Cerebellar nuclear complex (tissue), 1 donor: ENCODE measurements at regions not wholly inside any gene's neighbourhood (a gene's known extent, or its start where the extent isn't known, plus 50 kb on each side); places are given as distances from the start of the nearest gene placed in this dataset.

Source experiments
- DNase-seq, 2 experiments: peaks; one replicate each; lab custom pipeline; 2025; lab: John Stamatoyannopoulos, UW

DNA sequence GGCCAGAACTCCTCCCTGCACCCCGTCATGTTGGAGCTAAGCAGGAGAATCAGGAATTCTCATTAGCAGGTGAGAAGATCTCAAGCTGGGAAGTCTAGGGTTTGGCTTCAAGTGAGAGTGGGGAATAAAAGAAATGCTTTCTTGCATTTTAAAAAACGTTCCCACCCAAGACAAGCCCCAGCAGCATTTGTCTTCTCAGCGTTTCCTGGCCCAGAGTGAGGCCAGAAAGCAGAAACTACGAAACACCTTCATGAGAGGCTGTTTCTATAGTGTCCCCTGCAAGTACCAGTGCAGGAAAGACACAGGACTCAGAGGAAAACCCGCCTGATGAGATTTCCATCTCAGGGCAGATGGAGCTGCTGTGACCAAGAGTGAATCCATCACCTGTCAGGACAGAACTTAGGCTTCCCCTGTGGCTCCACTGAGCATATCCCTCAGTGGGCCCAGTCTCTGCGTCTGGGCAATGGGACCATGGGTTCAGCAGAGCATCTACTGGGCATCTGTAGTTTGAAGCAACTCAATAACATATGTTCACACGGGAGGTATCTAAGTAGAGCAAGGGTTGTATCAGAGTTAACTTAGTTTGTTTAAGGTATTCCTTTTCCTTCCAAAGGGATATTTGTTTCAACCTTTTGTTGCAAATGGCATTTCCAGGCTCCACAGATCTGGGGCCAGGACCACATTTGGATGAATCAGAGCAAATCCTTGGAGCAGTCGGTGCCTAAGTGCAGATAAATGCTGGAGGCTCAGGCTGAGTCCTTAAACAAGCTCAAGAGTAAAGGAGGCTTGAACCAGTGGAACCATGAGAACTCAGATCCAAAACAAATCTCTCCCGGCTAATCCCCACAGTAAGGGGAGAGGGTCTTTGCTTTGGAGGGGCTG, 548.3 kb downstream of the MIAT start:
- no peak for DNase-seq

DNA sequence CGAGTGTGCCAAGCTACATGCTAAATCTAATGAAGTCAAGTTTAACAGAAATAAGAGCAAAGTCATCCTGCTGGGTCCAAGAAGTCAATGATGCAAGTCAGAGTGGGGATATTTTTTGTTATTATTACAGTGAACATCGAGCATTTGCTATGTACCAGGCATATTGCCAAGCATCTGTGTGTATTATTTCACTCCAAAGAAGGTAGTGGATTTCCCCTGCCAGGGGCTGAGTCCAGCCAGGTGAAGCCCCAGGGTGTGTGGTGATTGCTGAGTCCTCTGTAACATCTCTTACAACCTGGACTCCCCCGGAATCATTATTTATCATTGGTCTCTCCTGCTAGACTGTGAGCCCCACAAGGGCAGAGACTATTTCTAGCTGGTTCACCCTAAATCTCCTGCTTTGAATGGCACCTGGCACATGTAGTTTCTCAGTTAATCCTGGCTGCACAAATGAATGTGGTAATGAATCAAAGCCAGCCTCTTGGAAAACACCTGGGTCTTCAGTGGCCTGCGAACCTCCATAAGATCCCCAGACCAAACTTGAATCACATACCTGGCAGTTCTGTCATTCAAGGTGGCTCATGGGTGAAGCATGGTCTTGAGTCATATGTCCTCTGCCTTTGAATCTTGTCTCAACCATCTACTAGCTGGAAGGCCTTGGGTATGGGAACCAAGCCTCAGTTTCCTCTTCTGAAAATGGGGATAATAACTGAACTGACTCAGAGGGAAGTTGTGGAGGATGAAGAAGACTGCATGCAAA, 549.2 kb downstream of the MIAT start:
- no peak for DNase-seq

DNA sequence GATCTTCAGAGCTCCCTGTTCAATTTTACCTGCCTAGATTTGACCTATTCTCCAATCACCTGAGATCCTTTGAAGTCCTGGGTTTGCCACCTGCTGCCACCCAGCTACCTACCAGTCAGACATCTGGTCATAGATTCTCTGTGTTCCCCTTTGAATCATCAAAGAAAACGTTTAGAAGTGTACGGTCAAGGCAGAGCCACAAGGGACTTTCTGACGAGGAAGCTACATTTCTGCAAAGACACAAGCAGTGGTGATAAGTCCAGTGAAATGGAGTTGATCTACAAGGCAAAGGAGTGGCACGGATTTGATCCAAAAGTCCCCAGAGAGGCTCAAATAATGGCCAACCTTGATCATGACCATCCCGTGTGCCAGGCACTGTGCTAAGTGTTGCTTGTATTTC, 549.9 kb downstream of the MIAT start:
- DNase-seq: no peak

DNA sequence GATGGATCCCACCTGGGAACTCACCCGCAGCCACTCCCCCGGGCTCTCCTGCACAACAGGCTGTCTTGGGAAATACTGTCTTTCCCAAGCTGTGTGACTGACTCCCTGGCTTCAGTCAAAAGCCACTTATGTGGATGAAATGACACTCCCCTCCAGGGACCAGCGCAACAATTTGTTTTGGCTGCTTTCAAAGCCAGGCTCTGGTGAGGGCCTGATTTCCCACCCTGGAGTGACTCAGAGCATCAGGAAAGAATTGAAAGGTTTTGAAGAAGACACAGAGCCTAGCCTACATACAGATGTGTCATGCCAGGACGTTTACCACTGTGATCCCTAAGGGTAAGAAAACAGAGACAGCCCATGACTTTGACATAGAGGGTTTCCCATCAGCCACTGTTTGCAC, 550.5 kb downstream of the MIAT start:
- DNase-seq: no peak

DNA sequence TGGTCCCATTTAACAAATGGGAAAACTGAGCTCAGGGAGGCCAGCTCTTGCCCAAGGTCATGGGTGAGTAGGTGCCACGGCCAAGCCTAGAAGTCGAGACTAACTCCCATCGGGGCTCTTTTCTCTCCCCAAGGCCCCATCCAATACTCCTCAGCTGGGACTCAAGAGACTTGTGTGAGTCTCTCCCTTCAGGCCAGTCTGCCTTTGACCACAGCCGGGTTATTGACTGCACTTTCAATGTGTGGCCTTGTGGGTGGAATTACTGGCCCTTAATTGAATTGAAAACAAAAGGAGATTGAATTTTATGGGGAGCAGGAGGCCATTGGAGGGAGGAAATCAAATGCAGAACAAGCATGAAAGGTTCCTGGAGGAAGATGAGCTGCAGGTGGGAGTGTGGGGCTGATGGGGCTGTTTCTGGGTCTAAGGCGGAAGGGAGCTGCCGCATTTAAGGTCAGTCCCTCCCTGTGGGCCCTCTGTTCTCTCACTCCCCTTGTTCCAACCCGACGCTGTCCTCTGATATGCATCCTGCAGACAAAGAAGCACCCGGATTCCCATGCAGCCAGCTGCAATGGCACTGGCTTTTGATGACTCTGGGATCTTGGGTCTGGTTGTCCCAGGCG, 552.8 kb downstream of the MIAT start:
- DNase-seq: no peak

DNA sequence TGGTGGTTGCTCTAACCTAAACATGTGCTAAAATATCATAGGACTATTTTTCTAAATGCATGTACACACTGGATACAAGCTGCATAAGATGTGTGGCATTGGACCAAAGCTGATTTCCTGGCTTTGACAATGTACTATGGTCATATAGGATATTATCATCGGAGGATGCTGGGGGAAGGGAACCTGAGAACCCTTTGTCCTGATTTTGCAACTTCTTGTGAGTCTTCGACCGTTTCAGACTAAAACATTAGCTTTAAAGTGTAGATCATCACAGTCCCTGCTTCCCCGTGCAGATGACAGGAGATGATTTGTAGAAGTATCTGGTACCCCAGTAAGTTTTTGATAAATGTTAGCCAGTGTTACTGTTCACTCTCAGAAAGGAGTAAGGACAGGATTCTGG, 554.7 kb downstream of the MIAT start:
- DNase-seq: no peak

DNA sequence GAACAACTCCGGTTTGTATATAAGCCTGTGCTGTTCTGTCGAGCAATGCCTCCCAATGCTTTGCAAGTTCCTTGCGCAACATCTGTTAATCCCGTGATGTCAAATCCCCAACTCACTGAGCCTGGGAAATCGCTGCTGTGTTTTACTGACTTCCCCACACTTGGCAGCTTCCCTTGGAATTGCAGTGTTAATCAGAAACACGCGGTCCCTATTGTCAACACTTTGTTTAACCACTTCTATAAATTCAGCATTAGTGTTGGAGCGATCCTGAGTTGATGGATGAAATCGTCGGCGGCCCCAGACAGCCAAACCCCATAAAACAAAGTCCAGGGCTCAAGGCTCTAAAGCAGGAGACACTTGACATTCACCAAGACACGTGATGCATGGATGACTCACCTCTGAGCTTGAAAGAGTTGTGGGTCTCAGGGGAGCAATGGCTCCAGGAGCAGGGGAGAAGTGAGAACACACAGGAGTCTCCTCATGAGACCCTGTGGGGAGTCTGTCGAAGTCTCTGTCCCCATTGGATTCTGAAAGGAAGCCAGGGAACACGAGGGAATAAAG, 555.3 kb downstream of the MIAT start:
- no peak for DNase-seq

DNA sequence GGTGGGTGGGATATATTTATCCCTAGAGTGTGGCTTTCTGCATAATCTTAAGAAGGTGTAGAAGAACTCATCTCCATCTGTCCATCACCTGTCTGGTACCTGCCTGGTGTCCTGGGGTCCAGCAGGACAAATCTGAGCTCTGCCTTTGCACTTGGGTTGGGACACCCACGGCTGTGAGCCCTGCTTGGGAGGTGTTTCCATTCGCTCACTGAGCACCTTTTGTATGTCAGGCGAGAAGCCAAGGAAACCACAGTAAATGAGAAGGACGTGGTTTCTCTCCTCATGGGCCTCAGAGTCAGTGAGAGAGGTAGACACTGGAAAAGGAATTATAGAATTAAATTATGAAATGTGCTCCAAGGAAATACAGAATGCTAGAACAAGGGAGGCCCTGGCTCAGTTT, 555.9 kb downstream of the MIAT start:
- DNase-seq: no peak

DNA sequence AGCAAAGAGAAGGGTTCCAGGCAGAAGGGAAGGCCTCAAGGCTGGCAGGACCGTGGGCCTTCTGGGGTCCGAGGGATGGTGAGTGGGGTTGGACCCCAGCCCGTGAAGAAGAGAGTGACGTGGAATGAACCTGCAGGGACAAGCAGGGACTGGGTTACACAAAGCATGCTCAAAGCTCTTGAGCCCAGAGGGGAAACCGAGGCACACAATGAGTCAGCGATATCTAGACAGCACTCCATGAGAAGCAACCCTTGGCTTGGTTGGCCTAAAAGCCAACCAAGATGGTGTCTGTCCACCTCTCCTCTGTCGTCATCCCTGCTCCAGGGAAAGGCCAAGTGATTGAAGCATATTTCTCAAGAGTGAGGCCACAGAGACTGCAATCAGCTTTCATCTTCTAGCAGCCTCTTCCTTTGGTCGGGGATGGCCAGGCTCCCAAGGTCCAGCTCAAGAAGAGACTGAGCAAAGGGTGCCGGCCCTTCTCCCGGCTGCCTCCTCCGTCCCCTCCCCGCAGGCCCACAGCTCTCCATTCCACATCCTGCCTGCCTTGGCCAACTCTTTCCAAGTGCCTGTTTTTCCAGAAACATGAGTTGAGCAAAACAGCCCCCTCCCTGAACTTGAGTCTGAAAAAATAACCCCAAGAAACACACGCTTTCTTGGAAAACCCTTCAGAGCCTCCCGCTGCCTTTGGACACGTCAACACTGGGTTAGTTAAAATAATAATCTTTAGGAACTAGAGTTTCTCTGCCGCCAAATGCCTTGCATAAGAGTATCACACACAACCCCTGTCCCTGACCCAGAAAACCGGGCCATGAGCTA, 556.6 kb downstream of the MIAT start:
- DNase-seq: no peak

DNA sequence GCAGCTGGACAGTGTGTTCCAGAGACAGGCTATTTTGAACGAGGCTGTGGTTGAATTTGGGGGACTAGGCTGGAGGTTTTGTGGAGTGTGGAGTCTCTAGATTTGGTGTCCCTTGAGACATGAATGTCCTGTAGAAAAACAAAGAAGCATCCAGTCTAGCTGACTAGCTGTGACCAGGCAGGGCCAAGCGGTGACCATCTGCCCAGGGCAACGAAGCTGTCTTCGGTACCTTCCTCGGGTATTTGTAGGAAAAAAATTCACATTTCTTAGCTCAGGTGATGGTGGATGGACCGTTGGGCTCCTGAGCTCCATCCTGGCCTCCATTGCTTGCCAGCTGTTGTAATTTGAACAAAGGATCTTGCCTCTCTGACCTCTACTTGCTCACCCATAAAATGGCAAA, 557.3 kb downstream of the MIAT start:
- no peak for DNase-seq

DNA sequence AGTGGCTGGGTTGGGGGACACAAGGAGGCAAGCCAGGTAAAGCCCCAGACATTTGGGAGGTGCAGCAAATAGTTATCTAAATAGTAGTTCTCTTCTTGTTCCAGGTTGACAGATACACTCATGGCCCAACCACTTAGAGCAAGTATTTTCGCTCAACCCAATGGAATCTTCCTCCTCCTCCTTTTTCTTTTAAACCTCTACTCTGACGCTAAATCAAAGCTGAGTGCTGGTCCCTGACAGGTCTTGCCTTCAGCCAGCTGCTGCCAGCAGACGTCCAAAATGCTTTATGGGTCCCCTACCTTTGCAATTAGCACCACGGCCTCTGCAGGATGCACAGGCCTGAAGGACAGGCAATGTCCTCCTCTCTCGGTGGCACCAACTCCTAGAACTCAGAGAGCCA, 558.5 kb downstream of the MIAT start:
- DNase-seq: no peak

DNA sequence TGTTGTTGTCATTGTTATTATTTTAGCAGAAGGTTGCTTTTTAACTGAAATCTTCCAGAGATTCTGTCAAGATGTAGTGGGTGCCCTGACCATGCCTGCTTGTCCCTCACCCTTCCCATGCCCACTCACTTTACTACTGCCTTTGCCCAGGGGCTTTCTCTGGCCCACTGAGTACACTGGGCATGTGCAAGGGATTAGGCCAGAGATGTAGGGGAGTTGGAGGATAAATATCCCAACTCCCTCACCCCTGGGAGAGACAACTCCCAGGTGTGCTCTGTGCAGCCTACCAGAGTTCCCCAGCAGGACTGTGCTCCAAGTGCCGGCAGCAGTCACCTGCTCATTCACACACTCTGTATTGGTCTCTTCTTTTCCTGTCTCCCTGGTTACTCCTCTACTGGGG, 559.1 kb downstream of the MIAT start:
- no peak for DNase-seq

DNA sequence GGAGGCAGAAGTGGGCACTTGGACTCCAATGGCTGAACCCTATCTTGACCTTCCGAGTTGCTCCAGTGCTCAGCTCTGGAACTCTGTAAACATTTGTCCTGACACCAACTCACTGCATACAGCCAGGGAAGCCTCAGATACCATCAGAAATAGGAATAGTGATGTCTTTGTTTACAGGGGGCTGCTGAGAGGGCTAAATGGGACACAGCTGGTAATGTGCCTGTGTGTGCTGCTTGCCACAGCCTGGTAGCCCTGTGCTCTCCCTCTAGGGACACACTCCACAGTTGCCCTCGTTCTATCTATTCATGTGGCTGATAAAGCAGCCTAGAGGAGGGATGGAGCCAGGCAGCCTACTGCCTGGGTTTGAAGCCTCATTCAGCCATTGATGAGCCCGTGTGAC, 559.8 kb downstream of the MIAT start:
- DNase-seq: no peak

DNA sequence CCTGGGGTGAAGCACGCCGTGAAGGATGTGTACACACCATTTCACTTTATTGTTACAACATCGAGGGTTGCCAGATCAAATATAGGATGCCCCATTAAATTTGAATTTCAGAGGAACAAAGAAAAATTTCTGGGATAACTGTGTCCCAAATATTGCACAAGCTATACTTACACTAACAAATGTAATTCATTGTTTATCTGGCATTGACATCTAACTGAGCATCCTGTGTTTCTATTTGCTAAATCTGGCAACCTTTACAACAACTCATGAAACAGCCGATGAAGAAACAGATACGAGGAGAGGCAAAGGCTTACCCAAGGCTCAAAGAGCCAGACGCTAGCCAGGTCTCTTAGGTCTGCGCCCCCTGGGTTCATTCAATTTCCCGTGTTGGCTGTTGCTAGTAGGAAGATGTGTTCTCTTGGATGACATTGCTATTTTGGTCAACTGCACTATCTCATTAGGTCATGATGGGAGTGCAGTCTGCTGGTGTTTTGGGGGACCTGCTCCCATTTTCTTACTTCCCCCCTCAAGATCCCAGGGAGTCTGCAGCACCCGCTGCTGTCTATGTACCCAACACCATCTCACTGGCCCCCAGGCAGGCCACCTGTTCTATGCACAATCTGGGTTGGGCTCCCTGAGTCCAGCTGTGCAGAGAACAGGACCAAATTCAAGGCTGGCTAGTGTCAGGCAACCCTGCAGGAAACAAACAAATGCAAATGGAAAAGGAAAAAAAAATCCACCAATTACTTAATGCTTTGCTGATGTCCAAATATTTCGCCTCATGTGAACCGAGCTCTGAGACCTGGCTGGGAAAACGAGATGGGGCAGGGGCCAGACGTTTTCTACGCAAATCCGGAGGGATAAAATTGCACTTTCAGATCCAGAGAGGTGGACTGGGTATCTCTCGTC, 560.9 kb downstream of the MIAT start:
- no peak for DNase-seq

DNA sequence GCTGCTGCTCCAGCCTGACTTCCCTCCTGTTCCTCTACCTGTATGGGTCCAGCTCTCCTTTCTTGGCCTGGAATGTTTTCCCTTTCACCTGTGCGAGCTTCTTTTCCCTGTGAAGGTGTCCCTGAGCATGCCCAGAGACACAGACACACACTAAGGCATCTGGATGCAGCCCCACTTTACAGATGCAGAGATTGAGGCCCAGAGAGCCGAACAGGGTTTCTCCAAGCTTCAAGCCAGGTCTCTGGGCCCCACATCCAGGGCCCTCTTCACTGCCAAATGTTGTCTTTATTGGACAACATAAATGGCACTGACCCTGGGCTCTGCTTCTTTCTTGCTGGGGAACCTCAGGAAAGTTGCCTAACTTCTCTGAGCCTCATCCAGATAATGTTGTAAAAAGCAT, 561.6 kb downstream of the MIAT start:
- no peak for DNase-seq

DNA sequence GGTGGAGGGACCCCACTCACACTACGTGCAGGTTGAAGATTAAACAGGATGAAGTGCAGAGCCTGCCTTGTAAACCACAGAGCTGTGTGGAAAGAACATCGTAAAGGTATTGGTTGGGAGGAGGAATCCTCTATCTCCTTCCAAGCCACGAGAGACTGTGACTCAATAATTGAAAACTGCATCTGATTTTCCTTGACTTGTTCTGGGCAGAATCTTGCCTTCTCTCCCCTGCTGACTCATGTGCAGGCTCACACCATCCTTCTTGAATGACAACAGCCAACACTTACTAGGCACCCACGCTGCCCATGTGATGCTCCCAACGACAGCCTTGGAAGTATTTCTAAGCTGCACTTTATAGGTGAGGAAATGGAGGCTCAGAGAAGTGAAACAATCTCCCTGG, 563.0 kb downstream of the MIAT start:
- DNase-seq: no peak

DNA sequence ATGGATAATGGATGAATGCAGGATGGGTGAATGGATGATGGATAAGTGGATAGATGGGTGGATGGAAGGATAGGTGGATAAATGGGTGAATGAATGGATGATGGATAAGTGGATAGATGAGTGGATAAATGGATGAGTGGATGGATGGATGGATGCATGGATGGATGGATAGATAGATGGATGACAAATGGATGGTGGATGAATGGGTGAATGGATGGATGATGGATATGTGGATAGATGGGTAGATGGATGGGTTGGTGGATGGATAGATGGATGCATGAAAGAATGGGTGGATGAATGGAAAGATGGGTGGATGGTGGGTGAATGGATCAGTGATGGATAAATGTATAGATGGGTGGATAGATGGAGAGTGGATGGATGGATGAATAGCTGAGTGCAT, 564.8 kb downstream of the MIAT start:
- no peak for DNase-seq

DNA sequence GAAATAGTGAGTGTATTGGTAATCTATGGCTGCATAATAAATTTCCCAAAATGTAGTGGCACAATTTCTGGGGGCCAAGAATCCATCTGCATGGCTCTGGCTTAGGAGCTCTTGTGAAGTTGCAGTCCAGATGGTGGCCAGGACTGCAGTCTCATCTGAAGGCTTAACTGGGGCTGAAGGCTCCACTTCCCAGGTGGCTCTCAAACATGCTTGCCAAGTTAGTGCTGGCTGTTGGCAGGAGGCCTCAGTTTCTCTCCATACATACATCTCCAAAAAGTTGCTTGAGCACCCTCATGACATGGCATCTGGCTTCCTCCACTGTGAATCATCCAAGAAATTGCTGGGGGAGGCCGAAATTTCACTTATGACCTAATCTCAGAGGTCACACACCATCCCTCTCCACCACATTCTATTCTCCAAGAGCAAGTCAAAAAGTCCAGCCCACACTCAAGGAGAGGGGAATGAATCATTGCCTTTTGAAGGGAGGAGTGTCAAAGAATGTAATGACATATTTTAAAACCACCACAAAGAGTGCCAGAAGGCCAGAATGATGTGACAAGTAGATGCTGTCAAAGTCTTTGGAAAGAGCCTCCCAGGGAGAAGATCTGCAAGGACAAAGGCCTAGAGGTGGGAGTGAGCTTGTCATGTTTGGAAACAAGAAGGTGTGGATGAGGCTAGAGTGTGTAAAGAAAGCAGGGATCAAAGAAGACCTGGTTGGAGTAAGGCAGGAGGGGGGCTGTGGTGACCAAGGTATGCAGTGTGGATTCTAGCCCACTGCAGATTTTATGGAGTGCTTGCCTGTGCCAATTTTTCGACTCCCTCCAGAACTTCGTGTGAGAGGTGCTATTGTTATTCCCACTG, 566.2 kb downstream of the MIAT start:
- DNase-seq: no peak

DNA sequence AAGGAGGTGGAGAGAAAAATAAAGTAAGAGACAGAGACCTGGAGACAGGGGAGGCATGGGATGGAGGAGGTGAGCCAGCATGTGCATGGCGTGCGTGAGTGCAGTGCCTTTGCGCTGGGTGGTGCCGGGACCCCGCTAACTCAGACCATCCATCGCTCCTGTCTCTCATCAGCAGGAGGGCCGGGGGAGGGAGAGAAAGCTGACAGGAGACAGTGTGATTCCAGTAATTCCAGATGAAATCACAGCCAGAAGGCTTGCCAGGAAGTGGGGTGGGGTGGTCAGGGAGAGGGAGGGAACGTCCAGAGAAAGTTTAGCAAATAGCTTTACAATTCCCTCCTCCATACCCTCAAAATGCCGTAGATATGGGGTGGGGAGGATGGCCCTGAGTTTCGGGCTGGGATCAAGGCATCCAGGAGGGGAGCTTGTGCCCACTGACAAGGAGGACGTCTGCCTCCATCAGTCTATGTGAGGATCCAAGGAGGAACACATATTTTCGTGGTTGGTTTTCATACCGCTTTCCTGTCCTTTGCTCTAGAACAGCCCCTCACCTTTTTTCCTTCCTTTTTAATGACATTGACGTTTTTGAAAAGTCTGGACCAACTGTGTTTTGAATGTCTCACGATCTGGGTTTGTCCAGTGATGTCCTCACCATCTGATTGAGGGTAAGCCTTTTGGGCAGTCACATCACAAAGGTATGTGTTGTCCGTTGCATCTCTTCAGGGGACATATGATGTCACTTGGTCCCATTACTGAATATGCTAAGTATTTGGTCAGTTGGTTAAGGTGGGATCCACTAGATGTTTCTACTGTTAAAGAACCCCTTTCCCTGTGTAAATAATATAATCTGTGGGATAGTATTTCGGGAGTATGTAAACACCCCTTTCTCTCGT, 567.3 kb downstream of the MIAT start:
- DNase-seq: no peak
